HepG2 (cell line): ENCODE measurements at regions not wholly inside any gene's neighbourhood (a gene's known extent, or its start where the extent isn't known, plus 50 kb on each side); places are given as distances from the start of the nearest gene placed in this dataset.

Experiments
- ATAC-seq: fragments of 200-7000 bp; cut with Tn5 transposase; 3 replicates; pipeline ENCODE4 v1.9.1; 2020; ENCODE audit warnings: mild to moderate bottlenecking, moderate library complexity
- BruUV-seq: library from RNA; stranded (reverse); fragments of 400-500 nt; replicated peaks from 2 replicates; lab custom pipeline; 2021; lab: Mats Ljungman, UMichigan
- CTCF ChIA-PET: fragments of 300-600 bp; formaldehyde crosslinking; extraction: SDS; loops from one replicate; lab custom pipeline; 2021; ENCODE audit warnings: low total read pairs, inconsistent platforms, low intra/inter-chr PET ratio; lab: Yijun Ruan, JAX
- POLR2A ChIA-PET: fragments of 350-600 bp; sonication (Branson Sonifier 250); formaldehyde crosslinking; loops from one replicate; lab custom pipeline; 2020; ENCODE audit warnings: antibody characterized with exemption, inconsistent platforms; lab: Yijun Ruan, JAX
- DNase-seq: peaks from one replicate; pipeline ENCODE4 v3.0.0-alpha.2; 2015; ENCODE audit warnings: low spot score
- FAIRE-seq: peaks from 3 replicates; lab custom pipeline; 2011; peaks lifted over from hg19 to GRCh38; lab: Jason Lieb, UNC
- H2AFZ ChIP-seq: one replicate; pipeline ENCODE4 v1.6.1; 2011; ENCODE audit warnings: low read length, inconsistent platforms
- H3K27ac ChIP-seq: fragments of 300-600 bp; 3 replicates; pipeline ENCODE4 v1.8.0; 2011; ENCODE audit warnings: mixed run types, mild to moderate bottlenecking, mixed read lengths, low read length, inconsistent platforms; ENCODE audit not compliant: insufficient read depth; ENCODE audit errors: extremely low read length
- H3K27me3 ChIP-seq, 2 experiments: fragments of 200-600 bp in 1 of 2; 2 replicates in 1 of 2; 3 replicates in 1 of 2; pipeline versions ENCODE4 v1.6.0 to v1.8.0; 2011; ENCODE audit warnings: low read length in 2 of 2, mild to moderate bottlenecking in 2 of 2, moderate library complexity in 2 of 2, inconsistent platforms in 1 of 2; ENCODE audit not compliant: insufficient read depth in 2 of 2, control insufficient read depth in 1 of 2
- H3K36me3 ChIP-seq, 2 experiments: fragments of 200-600 bp in 1 of 2; replicated peaks in 1 of 2; 2 replicates in 1 of 2; 3 replicates in 1 of 2; pipeline versions ENCODE4 v1.5.1 to v1.8.0; 2011; ENCODE audit warnings: low read length in 2 of 2, inconsistent platforms in 1 of 2; ENCODE audit not compliant: insufficient read depth in 2 of 2, control insufficient read depth in 1 of 2
- H3K4me1 ChIP-seq: 2 replicates; pipeline ENCODE4 v1.5.1; 2012; ENCODE audit warnings: low read length, inconsistent platforms; ENCODE audit not compliant: insufficient read depth
- H3K4me2 ChIP-seq: 2 replicates; pipeline ENCODE4 v1.6.0; 2011; ENCODE audit warnings: low read depth, low read length, inconsistent platforms
- H3K4me3 ChIP-seq, 3 experiments: fragments of 200-600 bp in 1 of 3; sonication (generic), shearing (Covaris generic) in 1 of 3; replicated peaks in 1 of 3; 2 replicates each; pipeline ENCODE4 v1.5.1; 2011 to 2016; ENCODE audit warnings: low read length in 3 of 3, inconsistent platforms in 2 of 3, low read depth in 2 of 3, mild to moderate bottlenecking in 2 of 3, control low read depth in 1 of 3, mixed read lengths in 1 of 3; ENCODE audit not compliant: insufficient read depth in 1 of 3
- H3K79me2 ChIP-seq: one replicate; pipeline ENCODE4 v1.6.1; 2011; ENCODE audit warnings: low read length, inconsistent platforms; ENCODE audit not compliant: insufficient read depth
- H3K9ac ChIP-seq: 2 replicates; pipeline ENCODE4 v1.6.0; 2011; ENCODE audit warnings: mild to moderate bottlenecking, low read depth, low read length, inconsistent platforms; ENCODE audit not compliant: insufficient read depth
- H3K9me3 ChIP-seq: 2 replicates; pipeline ENCODE4 v1.5.1; 2012; ENCODE audit warnings: mild to moderate bottlenecking, low read length
- H4K20me1 ChIP-seq: 2 replicates; pipeline ENCODE4 v1.6.0; 2011; ENCODE audit warnings: inconsistent platforms, mild to moderate bottlenecking, low read length, moderate library complexity; ENCODE audit not compliant: insufficient read depth
- HNF4A ChIP-seq: sonication (generic); formaldehyde crosslinking; IDR thresholded peaks from 2 replicates; pipeline ENCODE4 v1.4.0; 2020; ENCODE audit warnings: missing genetic modification reagents
- MAFF ChIP-seq: IDR thresholded peaks from 2 replicates; pipeline ENCODE4 v1.6.1; 2011; ENCODE audit warnings: low read depth, low read length, improper control_type of control experiment
- MAFK ChIP-seq, 2 experiments: IDR thresholded peaks in 1 of 2; conservative IDR thresholded peaks in 1 of 2; 2 replicates each; pipeline ENCODE4 v1.6.1; 2011; ENCODE audit warnings: improper control_type of control experiment in 2 of 2, low read length in 2 of 2
- MED13 ChIP-seq: sonication (generic); formaldehyde crosslinking; IDR thresholded peaks from 2 replicates; pipeline ENCODE4 v1.5.0; 2020; ENCODE audit warnings: missing genetic modification reagents
- ZNF333 ChIP-seq: sonication (generic); formaldehyde crosslinking; IDR thresholded peaks from 2 replicates; pipeline ENCODE4 v1.4.0; 2020; ENCODE audit warnings: mild to moderate bottlenecking, missing genetic modification reagents, borderline replicate concordance
- ZNF496 ChIP-seq: sonication (generic); formaldehyde crosslinking; IDR thresholded peaks from 2 replicates; pipeline ENCODE4 v1.8.1; 2023; ENCODE audit warnings: mild to moderate bottlenecking, moderate library complexity, missing genetic modification reagents; ENCODE audit not compliant: insufficient replicate concordance
- WGBS: methylation state at CpG from one replicate; pipeline ENCODE4 v1.1.6; 2017; ENCODE audit warnings: low lambda C conversion rate; 5-methylcytosine and 5-hydroxymethylcytosine counted together
- in situ Hi-C: cut with HindIII; loops from 2 replicates; pipeline ENCODE4 v1.10.0; 2017; ENCODE audit warnings: low pct_unique_long_range_greater_than_20kb; ENCODE audit not compliant: extremely low pct_ligation_motif_present
- intact Hi-C: fragments of 100-400 bp; cut with micrococcal nuclease; formaldehyde crosslinking; loops from one replicate; pipeline ENCODE4 v1.10.0; 2022; ENCODE audit not compliant: unreplicated experiment
- TF ChIP-seq, protein P1 (sequence below): sonication (generic); formaldehyde crosslinking; IDR thresholded peaks from 2 replicates; pipeline ENCODE4 v1.5.0; 2020; ENCODE audit warnings: missing genetic modification reagents
- TF ChIP-seq, protein P2 (sequence below): sonication (generic); formaldehyde crosslinking; IDR thresholded peaks from 2 replicates; pipeline ENCODE4 v1.5.0; 2020; ENCODE audit warnings: mild to moderate bottlenecking, low read depth, missing genetic modification reagents, borderline replicate concordance

DNA sequence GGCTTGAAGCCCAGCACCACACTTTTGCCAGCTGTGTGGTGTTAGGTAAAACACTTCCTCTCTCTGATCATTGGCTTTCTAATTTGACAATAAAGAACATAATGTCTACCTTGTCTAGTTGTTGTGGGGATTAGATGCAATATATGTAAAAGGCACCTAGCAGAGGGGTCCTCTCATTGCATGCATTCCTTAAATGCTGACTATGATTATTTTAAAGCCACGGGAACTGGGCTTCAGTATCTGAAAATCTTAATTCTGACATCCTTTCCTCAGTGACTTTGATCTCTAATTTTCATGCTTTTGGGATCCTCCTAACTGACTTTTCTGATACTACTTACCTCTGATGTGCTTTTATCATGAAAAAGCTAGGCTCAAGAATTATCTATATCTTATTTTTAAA, 596.3 kb downstream of the TAFA4 start:
- 0% methylated on average over 1 of the region's 1 CpG for WGBS
- FAIRE-seq (no peak), ATAC-seq (no peak), DNase-seq (no peak)
- H3K4me1 ChIP-seq = no peaks in the 10 kb centered on the region
- no peak overlapping the region for H3K4me2 ChIP-seq
- H3K79me2 ChIP-seq = no peaks in the 10 kb centered on the region
- ChIA-PET POLR2A (no interaction called here), CTCF (no interaction called here)
- no peaks in the 10 kb centered on the region for H4K20me1 ChIP-seq
- H2AFZ ChIP-seq = no peak overlapping the region
- H3K27ac ChIP-seq = no peak overlapping the region
- H3K4me3 ChIP-seq = no peak overlapping the region
- intact Hi-C loops (loop anchor here (5.0 kb wide), 1 partner anchor 1229 kb away; no protein-coding TSS in a partner anchor), in situ Hi-C loops (no loop called here)
- H3K27me3 ChIP-seq = no peaks in the 10 kb centered on the region
- no peaks in the 10 kb centered on the region for H3K9me3 ChIP-seq
- no TSS peak for BruUV-seq
- no peak overlapping the region for H3K9ac ChIP-seq
- TF ChIP-seq MED13 (CRISPR knock-in tag) (no peak), MAFF (peak; percentile 81), MAFK (conservative IDR thresholded peaks at IDR 0.05 in 1 of 2, IDR thresholded peaks at IDR 0.05 in 1 of 2; ENCODE audit: low read length in 2 of 2) (peak; percentile 78 to 88), HNF4A (CRISPR knock-in tag) (no peak)
- H3K36me3 ChIP-seq = no peaks in the 10 kb centered on the region

DNA sequence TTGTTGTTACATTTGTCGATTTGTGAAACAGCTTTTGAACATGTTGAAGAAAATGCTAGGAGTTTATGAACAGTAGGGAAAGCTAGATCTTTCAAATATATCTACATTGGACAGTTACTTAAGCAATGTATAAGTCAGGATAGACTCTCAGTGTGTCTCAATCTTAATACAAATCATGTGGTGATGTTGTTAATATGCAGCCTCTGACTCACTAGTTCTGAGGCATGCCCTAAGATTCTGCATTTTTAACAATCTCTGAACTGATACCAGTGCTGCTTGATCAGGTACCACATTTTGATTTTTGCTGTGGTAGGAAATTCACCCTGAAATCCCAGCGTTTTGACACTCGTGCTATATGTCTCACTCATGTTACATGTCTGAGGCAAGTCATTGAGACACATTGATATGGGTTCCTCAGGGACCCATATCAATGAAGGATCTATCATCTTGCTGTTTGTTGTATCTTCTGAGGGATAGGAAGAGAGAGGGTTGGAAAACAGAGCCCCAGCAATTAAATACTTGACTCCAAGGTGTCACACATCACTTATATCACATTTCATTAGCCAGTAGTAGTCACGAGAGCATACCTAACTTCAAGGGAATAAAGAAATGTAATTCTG, 597.9 kb downstream of the TAFA4 start:
- Histone ChIP-seq H3K27ac (no peak overlapping the region), H4K20me1 (no peaks in the 10 kb centered on the region), H3K27me3 (no peaks in the 10 kb centered on the region), H3K9ac (no peak overlapping the region), H3K4me2 (no peak overlapping the region), H3K36me3 (no peaks in the 10 kb centered on the region), H2AFZ (no peak overlapping the region), H3K4me1 (no peaks in the 10 kb centered on the region), H3K79me2 (no peaks in the 10 kb centered on the region), H3K4me3 (no peak overlapping the region), H3K9me3 (no peaks in the 10 kb centered on the region)
- TF ChIP-seq ZNF333 (CRISPR knock-in tag) = no peak
- TF ChIP-seq, protein P1, sequence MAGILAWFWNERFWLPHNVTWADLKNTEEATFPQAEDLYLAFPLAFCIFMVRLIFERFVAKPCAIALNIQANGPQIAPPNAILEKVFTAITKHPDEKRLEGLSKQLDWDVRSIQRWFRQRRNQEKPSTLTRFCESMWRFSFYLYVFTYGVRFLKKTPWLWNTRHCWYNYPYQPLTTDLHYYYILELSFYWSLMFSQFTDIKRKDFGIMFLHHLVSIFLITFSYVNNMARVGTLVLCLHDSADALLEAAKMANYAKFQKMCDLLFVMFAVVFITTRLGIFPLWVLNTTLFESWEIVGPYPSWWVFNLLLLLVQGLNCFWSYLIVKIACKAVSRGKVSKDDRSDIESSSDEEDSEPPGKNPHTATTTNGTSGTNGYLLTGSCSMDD = no peak
- TF ChIP-seq ZNF496 (CRISPR knock-in tag) = no peak
- TF ChIP-seq, protein P2, sequence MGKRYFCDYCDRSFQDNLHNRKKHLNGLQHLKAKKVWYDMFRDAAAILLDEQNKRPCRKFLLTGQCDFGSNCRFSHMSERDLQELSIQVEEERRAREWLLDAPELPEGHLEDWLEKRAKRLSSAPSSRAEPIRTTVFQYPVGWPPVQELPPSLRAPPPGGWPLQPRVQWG (CRISPR knock-in tag) = no peak
- ChIA-PET CTCF (no interaction called here), POLR2A (no interaction called here)
- DNase-seq = no peak
- no peak for FAIRE-seq
- no peak for ATAC-seq
- BruUV-seq = no TSS peak
- WGBS = 2% methylated on average over 4 of the region's 4 CpGs
- intact Hi-C loops (no loop called here), in situ Hi-C loops (no loop called here)
